H1 (cell line): ENCODE measurements at regions not wholly inside any gene's neighbourhood (a gene's known extent, or its start where the extent isn't known, plus 50 kb on each side); places are given as distances from the start of the nearest gene placed in this dataset.

ENCODE experiments used
- CTCF ChIA-PET: fragments of 300-600 bp; sonication (Branson Sonifier 250); formaldehyde crosslinking; loops from one replicate; lab custom pipeline; 2021; ENCODE audit not compliant: partially characterized antibody; lab: Charles Lee
- POLR2A ChIA-PET: fragments of 300-600 bp; sonication (Branson Sonifier 250); formaldehyde crosslinking; loops from one replicate; lab custom pipeline; 2021; ENCODE audit warnings: inconsistent platforms; ENCODE audit not compliant: partially characterized antibody; lab: Charles Lee
- DNase-seq, 2 experiments: peaks; one replicate each; pipeline versions ENCODE4 v3.0.0 to v3.0.0-alpha.2; 2010 to 2022; ENCODE audit warnings: low spot score in 2 of 2, low read depth in 1 of 2, mixed read lengths in 1 of 2
- FAIRE-seq: peaks from 2 replicates; lab custom pipeline; 2011; peaks lifted over from hg19 to GRCh38; lab: Jason Lieb, UNC
- H2AFZ ChIP-seq: 2 replicates; pipeline ENCODE4 v1.8.1; 2012; ENCODE audit warnings: low read length, inconsistent platforms
- H2AK5ac ChIP-seq: 2 replicates; pipeline ENCODE4 v1.6.1; 2013; ENCODE audit warnings: low read depth, low read length
- H2BK120ac ChIP-seq: replicated peaks from 2 replicates; pipeline ENCODE3; 2013; ENCODE audit warnings: low read depth, low read length, inconsistent platforms
- H2BK12ac ChIP-seq: 2 replicates; pipeline ENCODE4 v1.6.1; 2013; ENCODE audit warnings: low read depth, low read length
- H2BK15ac ChIP-seq: 2 replicates; pipeline ENCODE4 v1.6.1; 2013; ENCODE audit warnings: low read length
- H2BK20ac ChIP-seq: 2 replicates; pipeline ENCODE4 v1.6.1; 2013; ENCODE audit warnings: low read length
- H2BK5ac ChIP-seq: 2 replicates; pipeline ENCODE4 v1.6.1; 2013; ENCODE audit warnings: low read depth, low read length
- H3K14ac ChIP-seq: 2 replicates; pipeline ENCODE4 v1.6.1; 2013; ENCODE audit warnings: inconsistent platforms; ENCODE audit not compliant: insufficient read length
- H3K18ac ChIP-seq: 2 replicates; pipeline ENCODE4 v1.6.1; 2013; ENCODE audit warnings: low read length; ENCODE audit errors: extremely low read depth
- H3K23ac ChIP-seq: 2 replicates; pipeline ENCODE4 v1.6.1; 2013; ENCODE audit warnings: inconsistent platforms; ENCODE audit not compliant: insufficient read length
- H3K23me2 ChIP-seq: 2 replicates; pipeline ENCODE4 v1.6.1; 2013; ENCODE audit warnings: low read depth, low read length
- H3K27ac ChIP-seq: 2 replicates; pipeline ENCODE4 v1.6.1; 2011; ENCODE audit warnings: low read depth, low read length, inconsistent platforms
- H3K27me3 ChIP-seq, 4 experiments: replicated peaks in 1 of 4; 1 replicate in 1 of 4; 2 replicates in 3 of 4; pipeline versions ENCODE4 v1.6.1 to v1.8.1; 2011 to 2013; ENCODE audit warnings: low read length in 3 of 4, mild to moderate bottlenecking in 3 of 4, inconsistent platforms in 2 of 4, mixed read lengths in 2 of 4, moderate library complexity in 1 of 4; ENCODE audit not compliant: control insufficient read depth in 3 of 4, insufficient read depth in 3 of 4; ENCODE audit errors: extremely low read depth in 1 of 4
- H3K36me3 ChIP-seq, 4 experiments: 2 replicates each; pipeline versions ENCODE4 v1.6.1 to v1.8.1; 2011 to 2013; ENCODE audit warnings: mild to moderate bottlenecking in 4 of 4, low read length in 3 of 4, moderate library complexity in 2 of 4, control low read depth in 1 of 4, inconsistent platforms in 1 of 4; ENCODE audit not compliant: insufficient read depth in 4 of 4, control insufficient read depth in 2 of 4
- H3K4ac ChIP-seq: replicated peaks from 2 replicates; pipeline ENCODE3; 2013; ENCODE audit warnings: low read length, low read depth, mixed read lengths, inconsistent platforms; ENCODE audit not compliant: insufficient read length
- H3K4me1 ChIP-seq, 4 experiments: replicated peaks in 1 of 4; 1 replicate in 1 of 4; 2 replicates in 3 of 4; pipeline versions ENCODE4 v1.6.1 to v1.8.1; 2011 to 2013; ENCODE audit warnings: low read length in 3 of 4, inconsistent platforms in 2 of 4, mixed read lengths in 1 of 4; ENCODE audit not compliant: insufficient read depth in 4 of 4, control insufficient read depth in 3 of 4
- H3K4me2 ChIP-seq, 2 experiments: 2 replicates each; pipeline versions ENCODE4 v1.6.1 to v1.8.1; 2011 to 2013; ENCODE audit warnings: low read depth in 2 of 2, low read length in 2 of 2, control low read depth in 1 of 2, inconsistent platforms in 1 of 2, mild to moderate bottlenecking in 1 of 2; ENCODE audit not compliant: insufficient read depth in 1 of 2
- H3K4me3 ChIP-seq, 4 experiments: fragments of 200-600, 300-600 bp in 1 of 4; sonication (generic), shearing (Covaris generic), sonication (Bioruptor Twin) in 1 of 4; 2 replicates each; pipeline versions ENCODE4 v1.5.1 to v1.8.1; 2011 to 2016; ENCODE audit warnings: low read length in 4 of 4, low read depth in 3 of 4, control low read depth in 2 of 4, inconsistent platforms in 2 of 4, mild to moderate bottlenecking in 2 of 4, mixed read lengths in 1 of 4, moderate library complexity in 1 of 4; ENCODE audit not compliant: insufficient read depth in 2 of 4; ENCODE audit errors: extremely low read depth in 1 of 4
- H3K56ac ChIP-seq: replicated peaks from 2 replicates; pipeline ENCODE3; 2013; ENCODE audit warnings: low read depth, mild to moderate bottlenecking, mixed read lengths, low read length, inconsistent platforms; ENCODE audit not compliant: insufficient read length
- H3K79me1 ChIP-seq: 2 replicates; pipeline ENCODE4 v1.6.1; 2013; ENCODE audit warnings: low read depth, low read length, control low read depth
- H3K79me2 ChIP-seq, 2 experiments: 2 replicates each; pipeline versions ENCODE4 v1.6.1 to v1.8.1; 2012 to 2013; ENCODE audit warnings: low read length in 2 of 2, mild to moderate bottlenecking in 2 of 2, inconsistent platforms in 1 of 2; ENCODE audit not compliant: insufficient read depth in 2 of 2, control insufficient read depth in 1 of 2
- H3K9ac ChIP-seq, 4 experiments: replicated peaks in 1 of 4; 1 replicate in 1 of 4; 2 replicates in 3 of 4; pipeline versions ENCODE4 v1.6.1 to v1.8.1; 2011 to 2013; ENCODE audit warnings: low read depth in 3 of 4, low read length in 3 of 4, control low read depth in 2 of 4, mild to moderate bottlenecking in 2 of 4, moderate library complexity in 2 of 4, inconsistent platforms in 1 of 4; ENCODE audit errors: extremely low read depth in 1 of 4
- H3K9me3 ChIP-seq, 2 experiments: 2 replicates each; pipeline versions ENCODE4 v1.6.1 to v1.8.1; 2012 to 2013; ENCODE audit warnings: mild to moderate bottlenecking in 2 of 2, moderate library complexity in 2 of 2, control low read depth in 1 of 2, inconsistent platforms in 1 of 2, low read depth in 1 of 2, low read length in 1 of 2, mixed read lengths in 1 of 2; ENCODE audit not compliant: insufficient read depth in 2 of 2
- H4K20me1 ChIP-seq, 2 experiments: replicated peaks in 1 of 2; 2 replicates each; pipeline versions ENCODE3 to v1.8.1; 2011 to 2013; ENCODE audit warnings: inconsistent platforms in 2 of 2, low read length in 2 of 2, mild to moderate bottlenecking in 1 of 2; ENCODE audit not compliant: insufficient read depth in 2 of 2, control insufficient read depth in 1 of 2
- H4K5ac ChIP-seq: 2 replicates; pipeline ENCODE4 v1.6.1; 2013; ENCODE audit warnings: low read length, low read depth, mixed read lengths, inconsistent platforms; ENCODE audit not compliant: insufficient read length
- H4K8ac ChIP-seq: 2 replicates; pipeline ENCODE4 v1.8.0; 2013; ENCODE audit warnings: mild to moderate bottlenecking, moderate library complexity, low read length, inconsistent platforms; ENCODE audit not compliant: insufficient read depth; ENCODE audit errors: extremely low read depth
- H4K91ac ChIP-seq: replicated peaks from 2 replicates; pipeline ENCODE3; 2013; ENCODE audit warnings: low read length, mixed read lengths, inconsistent platforms; ENCODE audit not compliant: insufficient read length
- RBBP5 ChIP-seq: IDR thresholded peaks from 2 replicates; pipeline ENCODE4 v1.7.1; 2012; ENCODE audit warnings: low read depth, mild to moderate bottlenecking, inconsistent platforms, low read length, moderate library complexity, borderline replicate concordance
- TAF1 ChIP-seq: IDR thresholded peaks from 2 replicates; pipeline ENCODE4 v1.6.1; 2011; ENCODE audit warnings: mild to moderate bottlenecking, low read depth, low read length
- WGBS, 2 experiments: shearing (Covaris generic) in 1 of 2; methylation state at CpG; one replicate each; pipeline versions ENCODE4 v1.1.6 to v1.1.7; 2013 to 2015; ENCODE audit warnings: low lambda C conversion rate in 2 of 2, mixed read lengths in 2 of 2, inconsistent platforms in 1 of 2, low coverage in 1 of 2, missing lambda C conversion rate in 1 of 2; ENCODE audit not compliant: insufficient replicate concordance in 2 of 2, insufficient coverage in 1 of 2, insufficient read length in 1 of 2; ENCODE audit errors: extremely low coverage in 1 of 2, missing lambda C conversion rate in 1 of 2; 5-methylcytosine and 5-hydroxymethylcytosine counted together

DNA sequence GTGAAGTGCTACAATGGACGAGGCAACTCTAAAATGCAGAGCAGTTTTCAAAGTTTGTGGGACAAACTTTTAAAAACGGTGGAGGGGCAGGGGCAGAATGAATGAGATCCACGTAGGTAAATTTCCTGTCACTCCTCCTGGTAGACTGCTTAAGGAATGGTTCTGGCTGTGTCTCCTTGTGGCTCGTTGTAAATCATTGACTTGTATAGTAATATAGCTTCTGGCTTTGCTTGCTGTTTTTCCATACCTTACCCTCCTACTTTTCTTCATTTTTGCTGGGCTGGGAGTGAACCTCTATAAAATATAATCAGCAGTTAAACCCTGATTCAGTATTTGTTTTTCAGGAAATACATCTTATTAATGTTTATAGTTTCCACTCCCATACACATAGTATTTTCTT is 235.7 kb downstream of the TUSC1 start:
- ChIA-PET POLR2A (no interaction called here), CTCF (interaction anchor here (0.7 kb wide), 1 partner anchor 14 kb away, joined by 3 read pairs; no protein-coding TSS in a partner anchor)
- H4K20me1 ChIP-seq: no peaks in the 10 kb centered on the region
- no peaks in the 10 kb centered on the region for H3K27me3 ChIP-seq
- no peaks in the 10 kb centered on the region for H3K36me3 ChIP-seq
- H3K4me3 ChIP-seq: no peak overlapping the region
- H2BK15ac ChIP-seq: no peak overlapping the region
- H3K56ac ChIP-seq: no peak overlapping the region
- H2BK5ac ChIP-seq: no peak overlapping the region
- H3K27ac ChIP-seq: no peak overlapping the region
- H2AK5ac ChIP-seq: no peak overlapping the region
- H3K23ac ChIP-seq: no peak overlapping the region
- no peaks in the 10 kb centered on the region for H3K4me1 ChIP-seq
- no peaks in the 10 kb centered on the region for H3K79me1 ChIP-seq
- no peak for FAIRE-seq
- H2AFZ ChIP-seq: no peak overlapping the region
- no peak overlapping the region for H2BK12ac ChIP-seq
- H3K23me2 ChIP-seq: no peaks in the 10 kb centered on the region
- H4K91ac ChIP-seq: no peak overlapping the region
- no peak overlapping the region for H4K8ac ChIP-seq
- H3K18ac ChIP-seq: no peak overlapping the region
- H3K9me3 ChIP-seq: no peaks in the 10 kb centered on the region
- TF ChIP-seq RBBP5 (no peak), TAF1 (no peak)
- no peak overlapping the region for H3K4me2 ChIP-seq
- no peak overlapping the region for H3K4ac ChIP-seq
- no peak overlapping the region for H4K5ac ChIP-seq
- H3K14ac ChIP-seq: no peak overlapping the region
- 74% methylated on average over 4 of the region's 4 CpGs; no CpG with 5 or more reads in 1 of the 2 experiments for WGBS, 2 experiments
- no peak overlapping the region for H2BK120ac ChIP-seq
- DNase-seq: no peak
- H3K9ac ChIP-seq: no peak overlapping the region
- H3K79me2 ChIP-seq: no peaks in the 10 kb centered on the region
- H2BK20ac ChIP-seq: no peak overlapping the region
